ENCODE measurements at regions not wholly inside any gene's neighbourhood (a gene's known extent, or its start where the extent isn't known, plus 50 kb on each side); places are given as distances from the start of the nearest gene placed in this dataset.
"Not testable (repeated sequence)": the region's sequence is repeated elsewhere in the genome, so short reads cannot be mapped to it uniquely, and the experiment has no call there.

- DNase-seq (ENCODE audit: low spot score) = no peak
- no peak overlapping the region for H3K27ac Mint-ChIP-seq
- H3K4me3 Mint-ChIP-seq = no peak overlapping the region
- H3K9me3 Mint-ChIP-seq = no peaks in the 10 kb centered on the region
- H3K27me3 Mint-ChIP-seq (ENCODE audit: insufficient read depth) = no peaks in the 10 kb centered on the region
- H3K4me1 Mint-ChIP-seq (ENCODE audit: low read depth) = no peaks in the 10 kb centered on the region
- intact Hi-C loops (cut with micrococcal nuclease) = no loop called here
- no peaks in the 10 kb centered on the region for H3K36me3 Mint-ChIP-seq (ENCODE audit: low read depth)
Measured at GRCh38 chr14:43031598-43031997, 1424.9 kb downstream of the LRFN5 start.

- intact Hi-C loops (cut with micrococcal nuclease) = no loop called here
Measured at GRCh38 chr14:43022094-43022800, 1415.6 kb downstream of the LRFN5 start.

GRCh38 chr14:43019826-43020225 lies 1413.2 kb downstream of the LRFN5 start:
- no peak overlapping the region for H3K27ac Mint-ChIP-seq
- no peaks in the 10 kb centered on the region for H3K36me3 Mint-ChIP-seq (ENCODE audit: low read depth)
- no peak overlapping the region for H3K4me3 Mint-ChIP-seq
- intact Hi-C loops (cut with micrococcal nuclease) = no loop called here
- no peaks in the 10 kb centered on the region for H3K4me1 Mint-ChIP-seq (ENCODE audit: low read depth)
- DNase-seq (ENCODE audit: low spot score) = no peak
- no peaks in the 10 kb centered on the region for H3K27me3 Mint-ChIP-seq (ENCODE audit: insufficient read depth)
- peaks cover 16% of the 10 kb centered on the region for H3K9me3 Mint-ChIP-seq

More at GRCh38 chr14:43022094-43022800, 1415.6 kb downstream of the LRFN5 start:
- Mint-ChIP-seq H3K36me3 (ENCODE audit: low read depth) (no peaks in the 10 kb centered on the region), H3K9me3 (peaks cover 7% of the 10 kb centered on the region), H3K27me3 (ENCODE audit: insufficient read depth) (no peaks in the 10 kb centered on the region), H3K27ac (no peak overlapping the region), H3K4me1 (ENCODE audit: low read depth) (no peaks in the 10 kb centered on the region), H3K4me3 (no peak overlapping the region)
- DNase-seq (ENCODE audit: low spot score) = no peak

GRCh38 chr14:43014338-43014737 lies 1407.7 kb downstream of the LRFN5 start:
- Mint-ChIP-seq H3K4me1 (ENCODE audit: low read depth) (no peaks in the 10 kb centered on the region), H3K27me3 (ENCODE audit: insufficient read depth) (no peaks in the 10 kb centered on the region), H3K9me3 (peaks cover 19% of the 10 kb centered on the region), H3K36me3 (ENCODE audit: low read depth) (no peaks in the 10 kb centered on the region), H3K4me3 (no peak overlapping the region), H3K27ac (no peak overlapping the region)
- intact Hi-C loops (cut with micrococcal nuclease) = no loop called here
- DNase-seq (ENCODE audit: low spot score) = no peak

GRCh38 chr14:43012817-43013216 lies 1406.1 kb downstream of the LRFN5 start:
- Mint-ChIP-seq H3K4me3 (no peak overlapping the region), H3K27ac (no peak overlapping the region), H3K27me3 (ENCODE audit: insufficient read depth) (no peaks in the 10 kb centered on the region), H3K9me3 (peaks cover 26% of the 10 kb centered on the region), H3K4me1 (ENCODE audit: low read depth) (no peaks in the 10 kb centered on the region), H3K36me3 (ENCODE audit: low read depth) (no peaks in the 10 kb centered on the region)
- DNase-seq (ENCODE audit: low spot score) = no peak
- intact Hi-C loops (cut with micrococcal nuclease) = no loop called here

- H3K4me3 Mint-ChIP-seq = no peak overlapping the region
- H3K27ac Mint-ChIP-seq = no peak overlapping the region
- intact Hi-C loops (cut with micrococcal nuclease) = no loop called here
- H3K4me1 Mint-ChIP-seq (ENCODE audit: low read depth) = no peaks in the 10 kb centered on the region
- H3K36me3 Mint-ChIP-seq (ENCODE audit: low read depth) = no peaks in the 10 kb centered on the region
- DNase-seq (ENCODE audit: low spot score) = no peak
- peaks cover 67% of the 10 kb centered on the region for H3K9me3 Mint-ChIP-seq
- H3K27me3 Mint-ChIP-seq (ENCODE audit: insufficient read depth) = no peaks in the 10 kb centered on the region
Measured at GRCh38 chr14:43005807-43006206, 1399.1 kb downstream of the LRFN5 start.

GRCh38 chr14:43003845-43004244 lies 1397.2 kb downstream of the LRFN5 start:
- Mint-ChIP-seq H3K4me1 (ENCODE audit: low read depth) (no peaks in the 10 kb centered on the region), H3K9me3 (peaks cover 69% of the 10 kb centered on the region), H3K27me3 (ENCODE audit: insufficient read depth) (no peaks in the 10 kb centered on the region), H3K27ac (no peak overlapping the region), H3K36me3 (ENCODE audit: low read depth) (no peaks in the 10 kb centered on the region), H3K4me3 (no peak overlapping the region)
- intact Hi-C loops (cut with micrococcal nuclease) = no loop called here
- no peak for DNase-seq (ENCODE audit: low spot score)

GRCh38 chr14:43001731-43002130 lies 1395.1 kb downstream of the LRFN5 start:
- Mint-ChIP-seq H3K27ac (no peak overlapping the region), H3K9me3 (peaks cover 56% of the 10 kb centered on the region), H3K27me3 (ENCODE audit: insufficient read depth) (no peaks in the 10 kb centered on the region), H3K36me3 (ENCODE audit: low read depth) (no peaks in the 10 kb centered on the region), H3K4me3 (no peak overlapping the region), H3K4me1 (ENCODE audit: low read depth) (no peaks in the 10 kb centered on the region)
- no peak for DNase-seq (ENCODE audit: low spot score)
- intact Hi-C loops (cut with micrococcal nuclease) = no loop called here

GRCh38 chr14:42994051-42994736 lies 1387.5 kb downstream of the LRFN5 start:
- no peak for DNase-seq (ENCODE audit: low spot score)
- no peaks in the 10 kb centered on the region for H3K27me3 Mint-ChIP-seq (ENCODE audit: insufficient read depth)
- no peaks in the 10 kb centered on the region for H3K36me3 Mint-ChIP-seq (ENCODE audit: low read depth)
- peaks cover 15% of the 10 kb centered on the region for H3K9me3 Mint-ChIP-seq
- intact Hi-C loops (cut with micrococcal nuclease) = no loop called here
- no peak overlapping the region for H3K27ac Mint-ChIP-seq
- no peak overlapping the region for H3K4me3 Mint-ChIP-seq
- H3K4me1 Mint-ChIP-seq (ENCODE audit: low read depth) = no peaks in the 10 kb centered on the region

GRCh38 chr14:42992930-42993329 lies 1386.3 kb downstream of the LRFN5 start:
- Mint-ChIP-seq H3K4me1 (ENCODE audit: low read depth) (no peaks in the 10 kb centered on the region), H3K27me3 (ENCODE audit: insufficient read depth) (no peaks in the 10 kb centered on the region), H3K36me3 (ENCODE audit: low read depth) (no peaks in the 10 kb centered on the region), H3K4me3 (no peak overlapping the region), H3K27ac (no peak overlapping the region), H3K9me3 (peaks cover 25% of the 10 kb centered on the region)
- intact Hi-C loops (cut with micrococcal nuclease) = no loop called here
- no peak for DNase-seq (ENCODE audit: low spot score)

- no peaks in the 10 kb centered on the region for H3K27me3 Mint-ChIP-seq (ENCODE audit: insufficient read depth)
- H3K9me3 Mint-ChIP-seq = peaks cover 10% of the 10 kb centered on the region
- no peaks in the 10 kb centered on the region for H3K36me3 Mint-ChIP-seq (ENCODE audit: low read depth)
- intact Hi-C loops (cut with micrococcal nuclease) = no loop called here
- H3K27ac Mint-ChIP-seq = no peak overlapping the region
- no peaks in the 10 kb centered on the region for H3K4me1 Mint-ChIP-seq (ENCODE audit: low read depth)
- DNase-seq (ENCODE audit: low spot score) = no peak
- no peak overlapping the region for H3K4me3 Mint-ChIP-seq
Measured at GRCh38 chr14:42980419-42980818, 1373.7 kb downstream of the LRFN5 start.

- H3K27me3 Mint-ChIP-seq (ENCODE audit: insufficient read depth); H3K4me1 Mint-ChIP-seq (ENCODE audit: low read depth); DNase-seq (ENCODE audit: low spot score); H3K27ac Mint-ChIP-seq; H3K4me3 Mint-ChIP-seq; H3K36me3 Mint-ChIP-seq (ENCODE audit: low read depth); intact Hi-C loops (cut with micrococcal nuclease): not testable (repeated sequence)
- peaks cover 13% of the 10 kb centered on the region for H3K9me3 Mint-ChIP-seq
Measured at GRCh38 chr14:42973171-42973570, 1366.5 kb downstream of the LRFN5 start.

- Mint-ChIP-seq H3K4me1 (ENCODE audit: low read depth) (no peaks in the 10 kb centered on the region), H3K27ac (no peak overlapping the region), H3K4me3 (no peak overlapping the region), H3K9me3 (peaks cover 25% of the 10 kb centered on the region), H3K36me3 (ENCODE audit: low read depth) (no peaks in the 10 kb centered on the region), H3K27me3 (ENCODE audit: insufficient read depth) (no peaks in the 10 kb centered on the region)
- intact Hi-C loops (cut with micrococcal nuclease) = no loop called here
- DNase-seq (ENCODE audit: low spot score) = no peak
Measured at GRCh38 chr14:42965512-42965911, 1358.8 kb downstream of the LRFN5 start.
